Liver (tissue), 7 donors: ENCODE measurements at regions not wholly inside any gene's neighbourhood (a gene's known extent, or its start where the extent isn't known, plus 50 kb on each side); places are given as distances from the start of the nearest gene placed in this dataset.
A peak's percentile ranks its signal among the peaks of the same experiment; 100 is the strongest.

ENCODE experiments used
- DNase-seq: peaks from one replicate; pipeline ENCODE4 v3.0.0-alpha.2; 2017; ENCODE audit warnings: low spot score
- H3K27ac ChIP-seq, 2 donors: one replicate each; pipeline ENCODE4 v1.7.0; 2013; ENCODE audit warnings: inconsistent platforms in 2 of 2, low read length in 2 of 2, control low read depth in 1 of 2, low read depth in 1 of 2, mild to moderate bottlenecking in 1 of 2
- H3K27me3 ChIP-seq, 4 donors: one replicate each; pipeline versions ENCODE4 v1.6.1 to v1.7.0; 2013; ENCODE audit warnings: low read length in 3 of 4, inconsistent platforms in 1 of 4, mild to moderate bottlenecking in 1 of 4, moderate library complexity in 1 of 4; ENCODE audit not compliant: control insufficient read depth in 4 of 4, insufficient read depth in 4 of 4
- H3K36me3 ChIP-seq, 4 donors: one replicate each; pipeline versions ENCODE4 v1.6.1 to v1.7.0; 2013; ENCODE audit warnings: low read length in 3 of 4, mild to moderate bottlenecking in 3 of 4, low read depth in 1 of 4, moderate library complexity in 1 of 4; ENCODE audit not compliant: control insufficient read depth in 4 of 4, insufficient read depth in 3 of 4
- H3K4me1 ChIP-seq, 4 donors: one replicate each; pipeline versions ENCODE4 v1.6.1 to v1.7.0; 2013; ENCODE audit warnings: low read length in 3 of 4, mild to moderate bottlenecking in 3 of 4, moderate library complexity in 1 of 4; ENCODE audit not compliant: control insufficient read depth in 4 of 4, insufficient read depth in 4 of 4
- H3K4me3 ChIP-seq, 3 donors: one replicate each; pipeline versions ENCODE4 v1.6.1 to v1.7.0; 2013; ENCODE audit warnings: low read length in 3 of 3, control low read depth in 1 of 3, low read depth in 1 of 3, mild to moderate bottlenecking in 1 of 3
- H3K9ac ChIP-seq, 2 donors: one replicate each; pipeline ENCODE4 v1.7.0; 2013; ENCODE audit warnings: low read length in 2 of 2, mild to moderate bottlenecking in 2 of 2, moderate library complexity in 2 of 2, control low read depth in 1 of 2, low read depth in 1 of 2
- H3K9me3 ChIP-seq, 4 donors: one replicate each; pipeline versions ENCODE4 v1.6.1 to v1.7.0; 2013; ENCODE audit warnings: low read length in 3 of 4; ENCODE audit not compliant: control insufficient read depth in 4 of 4
- EGR1 ChIP-seq, 2 donors: IDR thresholded peaks; 2 replicates each; pipeline ENCODE4 v1.6.1; 2016 to 2018; ENCODE audit warnings: antibody characterized with exemption in 2 of 2, low read depth in 2 of 2
- FOXA1 ChIP-seq: IDR thresholded peaks from 2 replicates; pipeline ENCODE4 v1.6.1; 2016; ENCODE audit warnings: antibody characterized with exemption
- HNF4A ChIP-seq, 2 donors: conservative IDR thresholded peaks; 2 replicates each; pipeline ENCODE4 v1.6.1; 2016; ENCODE audit warnings: antibody characterized with exemption in 2 of 2, mild to moderate bottlenecking in 2 of 2
- HNF4G ChIP-seq: IDR thresholded peaks from 2 replicates; pipeline ENCODE4 v1.6.1; 2016; ENCODE audit warnings: antibody characterized with exemption
- MAX ChIP-seq: IDR thresholded peaks from 2 replicates; pipeline ENCODE4 v1.6.1; 2016; ENCODE audit warnings: antibody characterized with exemption
- NR2F2 ChIP-seq: IDR thresholded peaks from 2 replicates; pipeline ENCODE4 v1.6.1; 2016; ENCODE audit warnings: antibody characterized with exemption
- RAD21 ChIP-seq, 2 donors: IDR thresholded peaks; 2 replicates each; pipeline ENCODE4 v1.6.1; 2016; ENCODE audit warnings: antibody characterized with exemption in 2 of 2, mild to moderate bottlenecking in 2 of 2
- SP1 ChIP-seq: IDR thresholded peaks from 2 replicates; pipeline ENCODE4 v1.6.1; 2018; ENCODE audit warnings: antibody characterized with exemption, mild to moderate bottlenecking
- TAF1 ChIP-seq: conservative IDR thresholded peaks from 2 replicates; pipeline ENCODE4 v1.6.1; 2016; ENCODE audit warnings: antibody characterized with exemption, mild to moderate bottlenecking
- ZBTB33 ChIP-seq: IDR thresholded peaks from 2 replicates; pipeline ENCODE4 v1.6.1; 2016; ENCODE audit warnings: antibody characterized with exemption
- WGBS: extraction: QIAGEN DNeasy Blood & Tissue Kit; methylation state at CpG from one replicate; pipeline ENCODE4 v1.1.7; 2013; 5-methylcytosine and 5-hydroxymethylcytosine counted together
- TF ChIP-seq, protein P1 (sequence below): IDR thresholded peaks from 2 replicates; pipeline ENCODE4 v1.6.1; 2016; ENCODE audit warnings: antibody characterized with exemption, mild to moderate bottlenecking
- donor health status: healthy.
- donor health status: healthy.
- donor health status: healthy.
- donor health status: healthy.

- TF ChIP-seq, protein P1, sequence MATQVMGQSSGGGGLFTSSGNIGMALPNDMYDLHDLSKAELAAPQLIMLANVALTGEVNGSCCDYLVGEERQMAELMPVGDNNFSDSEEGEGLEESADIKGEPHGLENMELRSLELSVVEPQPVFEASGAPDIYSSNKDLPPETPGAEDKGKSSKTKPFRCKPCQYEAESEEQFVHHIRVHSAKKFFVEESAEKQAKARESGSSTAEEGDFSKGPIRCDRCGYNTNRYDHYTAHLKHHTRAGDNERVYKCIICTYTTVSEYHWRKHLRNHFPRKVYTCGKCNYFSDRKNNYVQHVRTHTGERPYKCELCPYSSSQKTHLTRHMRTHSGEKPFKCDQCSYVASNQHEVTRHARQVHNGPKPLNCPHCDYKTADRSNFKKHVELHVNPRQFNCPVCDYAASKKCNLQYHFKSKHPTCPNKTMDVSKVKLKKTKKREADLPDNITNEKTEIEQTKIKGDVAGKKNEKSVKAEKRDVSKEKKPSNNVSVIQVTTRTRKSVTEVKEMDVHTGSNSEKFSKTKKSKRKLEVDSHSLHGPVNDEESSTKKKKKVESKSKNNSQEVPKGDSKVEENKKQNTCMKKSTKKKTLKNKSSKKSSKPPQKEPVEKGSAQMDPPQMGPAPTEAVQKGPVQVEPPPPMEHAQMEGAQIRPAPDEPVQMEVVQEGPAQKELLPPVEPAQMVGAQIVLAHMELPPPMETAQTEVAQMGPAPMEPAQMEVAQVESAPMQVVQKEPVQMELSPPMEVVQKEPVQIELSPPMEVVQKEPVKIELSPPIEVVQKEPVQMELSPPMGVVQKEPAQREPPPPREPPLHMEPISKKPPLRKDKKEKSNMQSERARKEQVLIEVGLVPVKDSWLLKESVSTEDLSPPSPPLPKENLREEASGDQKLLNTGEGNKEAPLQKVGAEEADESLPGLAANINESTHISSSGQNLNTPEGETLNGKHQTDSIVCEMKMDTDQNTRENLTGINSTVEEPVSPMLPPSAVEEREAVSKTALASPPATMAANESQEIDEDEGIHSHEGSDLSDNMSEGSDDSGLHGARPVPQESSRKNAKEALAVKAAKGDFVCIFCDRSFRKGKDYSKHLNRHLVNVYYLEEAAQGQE: no peak
- peak; percentile 34 to 37 for TF ChIP-seq HNF4A (conservative IDR thresholded peaks at IDR 0.05)
- no peak overlapping the region for H3K9ac ChIP-seq
- 34% methylated on average over 2 of the region's 2 CpGs for WGBS
- H3K36me3 ChIP-seq: no peaks in the 10 kb centered on the region
- H3K4me3 ChIP-seq: no peak overlapping the region
- no peak overlapping the region for H3K27ac ChIP-seq
- DNase-seq: no peak
- H3K4me1 ChIP-seq: no peaks in the 10 kb centered on the region
- no peaks in the 10 kb centered on the region for H3K27me3 ChIP-seq
- H3K9me3 ChIP-seq: no peaks in the 10 kb centered on the region
These were observed 163.6 kb downstream of the LRRC70 start for GRCh38 chr5:62742207-62742606.

GRCh38 chr5:62741761-62742160 lies 163.1 kb downstream of the LRRC70 start:
- no peak overlapping the region for H3K4me3 ChIP-seq
- no peak overlapping the region for H3K9ac ChIP-seq
- no peak for TF ChIP-seq NR2F2
- no peak for TF ChIP-seq MAX
- TF ChIP-seq RAD21 (IDR thresholded peaks at IDR 0.05): no peak
- TF ChIP-seq HNF4A (conservative IDR thresholded peaks at IDR 0.05): no peak
- TF ChIP-seq FOXA1: no peak
- no peak for TF ChIP-seq SP1
- TF ChIP-seq, protein P1: no peak
- no peak for TF ChIP-seq EGR1 (IDR thresholded peaks at IDR 0.05; ENCODE audit: low read depth in 2 of 2)
- no peak for TF ChIP-seq TAF1
- no peak for TF ChIP-seq ZBTB33
- no peak for TF ChIP-seq HNF4G
- H3K27me3 ChIP-seq: no peaks in the 10 kb centered on the region
- WGBS: 62% methylated on average over 2 of the region's 2 CpGs
- no peaks in the 10 kb centered on the region for H3K36me3 ChIP-seq
- H3K4me1 ChIP-seq: no peaks in the 10 kb centered on the region
- DNase-seq: no peak
- H3K9me3 ChIP-seq: no peaks in the 10 kb centered on the region
- no peak overlapping the region for H3K27ac ChIP-seq
